Brain microvascular endothelial cell (primary cell): ENCODE measurements at regions not wholly inside any gene's neighbourhood (a gene's known extent, or its start where the extent isn't known, plus 50 kb on each side); places are given as distances from the start of the nearest gene placed in this dataset.

Experiments used
- DNase-seq: peaks from one replicate; pipeline ENCODE4 v3.0.0-alpha.2; 2020
- H3K27ac ChIP-seq: fragments of 250-450 bp; sonication (Bioruptor Pico); 2 replicates; pipeline ENCODE4 v1.5.1; 2020; ENCODE audit warnings: mild to moderate bottlenecking, moderate library complexity
- H3K27me3 ChIP-seq: fragments of 250-450 bp; sonication (Bioruptor Pico); replicated peaks from 2 replicates; pipeline ENCODE4 v1.5.1; 2020; ENCODE audit warnings: mild to moderate bottlenecking
- H3K36me3 ChIP-seq: fragments of 250-450 bp; sonication (Bioruptor Pico); replicated peaks from 2 replicates; pipeline ENCODE4 v1.5.1; 2020; ENCODE audit warnings: mild to moderate bottlenecking
- H3K4me3 ChIP-seq: 2 replicates; pipeline ENCODE4 v1.5.1; 2011; ENCODE audit warnings: low read depth, mild to moderate bottlenecking, control low read depth, low read length, moderate library complexity
- CTCF ChIP-seq: IDR thresholded peaks from 2 replicates; pipeline ENCODE4 v1.5.1; 2011; ENCODE audit warnings: low read depth, mild to moderate bottlenecking, moderate library complexity, low read length, control low read depth, inconsistent platforms; ENCODE audit errors: missing control alignments
- in situ Hi-C: cut with HindIII; loops from 2 replicates; pipeline ENCODE4 v1.10.0; 2017; ENCODE audit warnings: low sequenced_read_pairs, low pct_ligation_motif_present

- in situ Hi-C loops = no loop called here
- Histone ChIP-seq H3K27ac (no peak overlapping the region), H3K27me3 (no peaks in the 10 kb centered on the region), H3K4me3 (no peak overlapping the region), H3K36me3 (no peaks in the 10 kb centered on the region)
- DNase-seq = no peak
- no peak for TF ChIP-seq CTCF
These were observed 152.8 kb downstream of the OLFM1 start for GRCh38 chr9:135240222-135240621.

- in situ Hi-C loops = no loop called here
- TF ChIP-seq CTCF = no peak
- no peaks in the 10 kb centered on the region for H3K27me3 ChIP-seq
- H3K4me3 ChIP-seq = no peak overlapping the region
- H3K36me3 ChIP-seq = no peaks in the 10 kb centered on the region
- H3K27ac ChIP-seq = no peak overlapping the region
- no peak for DNase-seq
These were observed 153.4 kb downstream of the OLFM1 start for GRCh38 chr9:135240871-135241311.

- H3K27ac ChIP-seq = no peak overlapping the region
- in situ Hi-C loops = no loop called here
- H3K4me3 ChIP-seq = no peak overlapping the region
- TF ChIP-seq CTCF = no peak
- no peak for DNase-seq
- H3K27me3 ChIP-seq = no peaks in the 10 kb centered on the region
- no peaks in the 10 kb centered on the region for H3K36me3 ChIP-seq
These were observed 154.0 kb downstream of the OLFM1 start for GRCh38 chr9:135241381-135242048.

- Histone ChIP-seq H3K36me3 (no peaks in the 10 kb centered on the region), H3K27ac (no peak overlapping the region), H3K4me3 (no peak overlapping the region), H3K27me3 (no peaks in the 10 kb centered on the region)
- no peak for DNase-seq
- TF ChIP-seq CTCF = no peak
- in situ Hi-C loops = no loop called here
These were observed 154.6 kb downstream of the OLFM1 start for GRCh38 chr9:135242049-135242396.

GRCh38 chr9:135242406-135242805 is 154.9 kb downstream of the OLFM1 start:
- DNase-seq = no peak
- Histone ChIP-seq H3K27me3 (no peaks in the 10 kb centered on the region), H3K4me3 (no peak overlapping the region), H3K36me3 (no peaks in the 10 kb centered on the region), H3K27ac (no peak overlapping the region)
- no peak for TF ChIP-seq CTCF
- in situ Hi-C loops = no loop called here
